GM23338 (cell line): ENCODE measurements at regions not wholly inside any gene's neighbourhood (a gene's known extent, or its start where the extent isn't known, plus 50 kb on each side); places are given as distances from the start of the nearest gene placed in this dataset.

Experiments used
- ATAC-seq: fragments of 200-7000 bp; cut with Tn5 transposase; 3 replicates; pipeline ENCODE4 v1.9.1; 2020
- DNase-seq: peaks from one replicate; pipeline ENCODE4 v3.0.0-alpha.2; 2015; ENCODE audit warnings: low spot score
- H2AFZ ChIP-seq: fragments of 200-600 bp; sonication (generic); 2 replicates; pipeline ENCODE4 v1.8.0; 2016; ENCODE audit warnings: antibody characterized with exemption, mild to moderate bottlenecking, moderate library complexity
- H3F3A ChIP-seq: fragments of 200-600 bp; sonication (generic); replicated peaks from 2 replicates; pipeline ENCODE4 v1.8.0; 2017; ENCODE audit warnings: antibody characterized with exemption, mixed run types, low read depth
- H3K27ac ChIP-seq: fragments of 200-600 bp; sonication (generic); 2 replicates; pipeline ENCODE4 v1.6.1; 2016; ENCODE audit warnings: low read depth
- H3K27me3 ChIP-seq: fragments of 200-600 bp; sonication (generic); 2 replicates; pipeline ENCODE4 v1.8.0; 2016; ENCODE audit warnings: mild to moderate bottlenecking, mixed run types, moderate library complexity; ENCODE audit not compliant: insufficient read depth
- H3K36me3 ChIP-seq: fragments of 200-600 bp; sonication (generic); 2 replicates; pipeline ENCODE4 v1.8.0; 2016; ENCODE audit warnings: mild to moderate bottlenecking; ENCODE audit not compliant: insufficient read depth
- H3K4me1 ChIP-seq: fragments of 200-600 bp; sonication (generic); 2 replicates; pipeline ENCODE4 v1.8.0; 2016; ENCODE audit warnings: mild to moderate bottlenecking, moderate library complexity; ENCODE audit not compliant: insufficient read depth
- H3K4me2 ChIP-seq: fragments of 200-600 bp; sonication (generic); 2 replicates; pipeline ENCODE4 v1.7.1; 2017; ENCODE audit warnings: mixed run types
- H3K4me3 ChIP-seq: fragments of 200-600 bp; sonication (generic); 2 replicates; pipeline ENCODE4 v1.6.1; 2016; ENCODE audit warnings: mixed run types
- H3K79me2 ChIP-seq: fragments of 200-600 bp; sonication (generic); replicated peaks from 2 replicates; pipeline ENCODE4 v1.8.0; 2017; ENCODE audit warnings: mild to moderate bottlenecking; ENCODE audit not compliant: insufficient read depth
- H3K9me2 ChIP-seq: fragments of 200-600 bp; sonication (generic); 2 replicates; pipeline ENCODE4 v1.8.0; 2017; ENCODE audit not compliant: insufficient read depth
- H4K20me1 ChIP-seq: fragments of 200-600 bp; sonication (generic); replicated peaks from 2 replicates; pipeline ENCODE4 v1.8.0; 2017; ENCODE audit warnings: mild to moderate bottlenecking; ENCODE audit not compliant: insufficient read depth
- H3K27ac Mint-ChIP-seq: 2 replicates; pipeline ENCODE4 v1.8.0; 2020; ENCODE audit warnings: inconsistent platforms, mild to moderate bottlenecking, moderate library complexity, mixed read lengths
- H3K27me3 Mint-ChIP-seq: 3 replicates; pipeline ENCODE4 v1.8.0; 2022; ENCODE audit warnings: low read depth, mild to moderate bottlenecking, moderate library complexity, mixed read lengths, inconsistent platforms; ENCODE audit not compliant: insufficient read depth, poor library complexity
- H3K36me3 Mint-ChIP-seq: 3 replicates; pipeline ENCODE4 v1.8.0; 2021; ENCODE audit warnings: low read depth, mild to moderate bottlenecking, inconsistent platforms, moderate library complexity, mixed read lengths
- H3K4me1 Mint-ChIP-seq: 3 replicates; pipeline ENCODE4 v1.8.0; 2020; ENCODE audit warnings: mild to moderate bottlenecking, inconsistent platforms, mixed read lengths
- H3K4me3 Mint-ChIP-seq: 3 replicates; pipeline ENCODE4 v1.8.0; 2021; ENCODE audit warnings: moderate library complexity, mild to moderate bottlenecking, inconsistent platforms, mixed read lengths
- H3K9me3 Mint-ChIP-seq: 3 replicates; pipeline ENCODE4 v1.8.0; 2020; ENCODE audit warnings: moderate library complexity, mild to moderate bottlenecking, inconsistent platforms, mixed read lengths
- CREB1 ChIP-seq: fragments of 250-450 bp; sonication (Bioruptor Pico); IDR thresholded peaks from 2 replicates; pipeline ENCODE4 v1.5.0; 2020; ENCODE audit warnings: low read depth, mild to moderate bottlenecking, moderate library complexity
- CTCF ChIP-seq, 2 experiments: fragments of 200-600 bp in 1 of 2; sonication (generic) in 1 of 2; conservative IDR thresholded peaks; 2 replicates each; pipeline versions ENCODE4 v1.5.1 to v1.6.1; 2016 to 2017; ENCODE audit warnings: antibody characterized with exemption in 2 of 2, low read depth in 2 of 2, mild to moderate bottlenecking in 2 of 2, moderate library complexity in 1 of 2
- ETS1 ChIP-seq: IDR thresholded peaks from 2 replicates; pipeline ENCODE4 v1.6.1; 2016; ENCODE audit warnings: antibody characterized with exemption
- EZH2 ChIP-seq: fragments of 200-600 bp; sonication (generic); IDR thresholded peaks from one replicate; pipeline ENCODE4 v1.8.0; 2017; ENCODE audit warnings: antibody characterized with exemption, mild to moderate bottlenecking, low read depth; ENCODE audit not compliant: unreplicated experiment
- EZH2phosphoT487 ChIP-seq: fragments of 200-600 bp; sonication (generic); IDR thresholded peaks from one replicate; pipeline ENCODE4 v1.8.1; 2018; ENCODE audit warnings: antibody characterized with exemption; ENCODE audit not compliant: unreplicated experiment
- JUNB ChIP-seq: IDR thresholded peaks from one replicate; pipeline ENCODE4 v1.6.1; 2016; ENCODE audit warnings: antibody characterized with exemption; ENCODE audit not compliant: unreplicated experiment
- POLR2AphosphoS5 ChIP-seq: IDR thresholded peaks from 2 replicates; pipeline ENCODE4 v1.6.1; 2016; ENCODE audit warnings: antibody characterized with exemption, low read depth
- STAT1 ChIP-seq: IDR thresholded peaks from one replicate; pipeline ENCODE4 v1.6.1; 2016; ENCODE audit warnings: antibody characterized with exemption; ENCODE audit not compliant: unreplicated experiment
- ZNF114 ChIP-seq: fragments of 250-450 bp; sonication (Bioruptor Pico); IDR thresholded peaks from 2 replicates; pipeline ENCODE4 v1.5.0; 2020; ENCODE audit warnings: mild to moderate bottlenecking, moderate library complexity
- ZNF331 ChIP-seq: fragments of 250-450 bp; sonication (Bioruptor Pico); IDR thresholded peaks from 2 replicates; pipeline ENCODE4 v1.5.0; 2020; ENCODE audit warnings: low read depth, mild to moderate bottlenecking, moderate library complexity
- ZNF462 ChIP-seq: fragments of 250-450 bp; sonication (Bioruptor Pico); IDR thresholded peaks from 2 replicates; pipeline ENCODE4 v1.5.0; 2020; ENCODE audit warnings: mild to moderate bottlenecking, moderate library complexity

GRCh38 chr16:86034421-86034919 lies 135.5 kb downstream of the IRF8 start (continued):
- TF ChIP-seq ZNF462 (CRISPR knock-in tag) (no peak), JUNB (no peak), CREB1 (no peak), EZH2 (no peak), CTCF (conservative IDR thresholded peaks at IDR 0.05; ENCODE audit: low read depth in 2 of 2) (no peak)

GRCh38 chr16:86035906-86036305 lies 136.9 kb downstream of the IRF8 start:
- peaks cover 16% of the 10 kb centered on the region for H3K4me1 Mint-ChIP-seq
- H3K9me3 Mint-ChIP-seq: 0 out of 3 replicates have a peak, but pooled peaks cover 6% of the 10 kb centered on the region
- no peaks in the 10 kb centered on the region for H3K79me2 ChIP-seq
- DNase-seq (no peak), ATAC-seq (no peak)
- H3K4me1 ChIP-seq: peaks cover 8% of the 10 kb centered on the region
- no peak for TF ChIP-seq ZNF331
- TF ChIP-seq STAT1: no peak
- TF ChIP-seq ZNF114 (CRISPR knock-in tag): no peak
- no peak for TF ChIP-seq EZH2phosphoT487
- no peak for TF ChIP-seq POLR2AphosphoS5
- no peak for TF ChIP-seq ETS1
- TF ChIP-seq CREB1: no peak
- TF ChIP-seq JUNB: no peak
- TF ChIP-seq EZH2: no peak
- no peak overlapping the region for H3K4me3 Mint-ChIP-seq
- H3K27ac Mint-ChIP-seq: no peak overlapping the region
- H3K4me2 ChIP-seq: no peak overlapping the region
- H4K20me1 ChIP-seq: no peaks in the 10 kb centered on the region
- no peak overlapping the region for H2AFZ ChIP-seq
- H3K9me2 ChIP-seq: no peaks in the 10 kb centered on the region
- no peaks in the 10 kb centered on the region for H3K27me3 ChIP-seq
- H3K36me3 Mint-ChIP-seq: no peaks in the 10 kb centered on the region
- H3K4me3 ChIP-seq: no peak overlapping the region
- no peaks in the 10 kb centered on the region for H3K36me3 ChIP-seq
- no peak overlapping the region for H3K27ac ChIP-seq
- H3F3A ChIP-seq: no peaks in the 10 kb centered on the region
- H3K27me3 Mint-ChIP-seq: peaks cover 11% of the 10 kb centered on the region
